Right lobe of liver (tissue), 4 donors: ENCODE measurements at regions not wholly inside any gene's neighbourhood (a gene's known extent, or its start where the extent isn't known, plus 50 kb on each side); places are given as distances from the start of the nearest gene placed in this dataset.

ENCODE experiments used
- CTCF ChIP-seq, 4 donors: fragments of 200-600 bp in 3 of 4; fragments of 450-650 bp in 1 of 4; IDR thresholded peaks; one replicate each; pipeline versions ENCODE4 v1.5.1 to v1.8.0; 2016 to 2022; ENCODE audit warnings: antibody characterized with exemption in 4 of 4, mild to moderate bottlenecking in 2 of 4
- POLR2A ChIP-seq: fragments of 450-650 bp; IDR thresholded peaks from one replicate; pipeline ENCODE4 v1.6.1; 2017; ENCODE audit warnings: antibody characterized with exemption, mild to moderate bottlenecking
- donor health status: DM: no; HTN: no; CAD: no.
- donor health status: DM: no; HTN: no; CAD: no.
- donor health status: DM: no; HTN: yes; CAD: no.

DNA sequence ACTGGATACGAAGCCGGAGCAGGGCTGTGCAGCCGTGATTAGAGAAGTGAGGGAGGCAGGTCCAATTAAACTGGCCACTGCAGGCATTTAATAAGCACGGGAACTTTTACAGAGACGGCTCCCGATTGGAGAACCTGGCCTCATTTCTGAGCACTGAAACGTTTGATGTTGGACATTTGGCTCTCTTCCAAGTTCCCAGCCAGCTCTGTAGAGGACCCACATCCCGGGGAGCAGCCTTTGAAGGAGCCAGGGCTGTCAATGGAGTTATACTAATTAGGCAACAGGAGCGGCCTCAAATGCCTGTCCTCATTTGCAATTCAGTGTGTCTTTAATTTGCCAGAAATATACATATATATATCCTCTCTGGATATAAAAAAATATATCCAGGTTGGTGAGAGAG is 499.4 kb upstream of the C16orf82 start:
- TF ChIP-seq CTCF (IDR thresholded peaks at IDR 0.05): no peak
- no peak for TF ChIP-seq POLR2A
